Retinal pigment epithelial cell (primary cell): ENCODE measurements at regions not wholly inside any gene's neighbourhood (a gene's known extent, or its start where the extent isn't known, plus 50 kb on each side); places are given as distances from the start of the nearest gene placed in this dataset.

Source experiments
- DNase-seq: peaks from one replicate; pipeline ENCODE4 v3.0.0-alpha.2; 2010; ENCODE audit warnings: low read depth
- H3K4me3 ChIP-seq: 2 replicates; pipeline ENCODE4 v1.5.1; 2011; ENCODE audit warnings: mild to moderate bottlenecking, low read length, control low read depth, moderate library complexity
- TF ChIP-seq, protein P1 (sequence below): conservative IDR thresholded peaks from 2 replicates; pipeline ENCODE4 v1.5.1; 2011; ENCODE audit warnings: low read depth, low read length, control low read depth, inconsistent platforms

DNA sequence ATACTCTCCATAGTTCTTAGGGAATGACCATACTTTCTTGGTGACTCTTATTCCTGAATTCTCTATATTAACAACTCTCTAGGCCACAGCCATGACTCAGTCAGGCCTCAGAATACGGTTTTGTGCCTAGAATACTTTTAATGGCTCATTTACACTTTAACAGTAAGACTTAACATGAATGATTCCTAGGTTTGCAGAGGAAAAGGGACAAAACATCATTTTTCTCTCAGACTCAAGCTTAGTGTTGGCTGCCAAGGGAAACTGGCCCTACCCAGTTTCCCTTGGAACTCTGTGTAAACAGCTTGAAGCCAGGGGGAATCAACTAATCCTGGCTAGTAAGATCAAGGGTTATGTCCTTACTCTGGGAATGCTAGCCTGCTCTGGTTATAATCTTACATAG lies 164.9 kb upstream of the PKN2 start:
- H3K4me3 ChIP-seq = no peak overlapping the region
- TF ChIP-seq, protein P1, sequence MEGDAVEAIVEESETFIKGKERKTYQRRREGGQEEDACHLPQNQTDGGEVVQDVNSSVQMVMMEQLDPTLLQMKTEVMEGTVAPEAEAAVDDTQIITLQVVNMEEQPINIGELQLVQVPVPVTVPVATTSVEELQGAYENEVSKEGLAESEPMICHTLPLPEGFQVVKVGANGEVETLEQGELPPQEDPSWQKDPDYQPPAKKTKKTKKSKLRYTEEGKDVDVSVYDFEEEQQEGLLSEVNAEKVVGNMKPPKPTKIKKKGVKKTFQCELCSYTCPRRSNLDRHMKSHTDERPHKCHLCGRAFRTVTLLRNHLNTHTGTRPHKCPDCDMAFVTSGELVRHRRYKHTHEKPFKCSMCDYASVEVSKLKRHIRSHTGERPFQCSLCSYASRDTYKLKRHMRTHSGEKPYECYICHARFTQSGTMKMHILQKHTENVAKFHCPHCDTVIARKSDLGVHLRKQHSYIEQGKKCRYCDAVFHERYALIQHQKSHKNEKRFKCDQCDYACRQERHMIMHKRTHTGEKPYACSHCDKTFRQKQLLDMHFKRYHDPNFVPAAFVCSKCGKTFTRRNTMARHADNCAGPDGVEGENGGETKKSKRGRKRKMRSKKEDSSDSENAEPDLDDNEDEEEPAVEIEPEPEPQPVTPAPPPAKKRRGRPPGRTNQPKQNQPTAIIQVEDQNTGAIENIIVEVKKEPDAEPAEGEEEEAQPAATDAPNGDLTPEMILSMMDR = no peak
- DNase-seq = peak; percentile 16

DNA sequence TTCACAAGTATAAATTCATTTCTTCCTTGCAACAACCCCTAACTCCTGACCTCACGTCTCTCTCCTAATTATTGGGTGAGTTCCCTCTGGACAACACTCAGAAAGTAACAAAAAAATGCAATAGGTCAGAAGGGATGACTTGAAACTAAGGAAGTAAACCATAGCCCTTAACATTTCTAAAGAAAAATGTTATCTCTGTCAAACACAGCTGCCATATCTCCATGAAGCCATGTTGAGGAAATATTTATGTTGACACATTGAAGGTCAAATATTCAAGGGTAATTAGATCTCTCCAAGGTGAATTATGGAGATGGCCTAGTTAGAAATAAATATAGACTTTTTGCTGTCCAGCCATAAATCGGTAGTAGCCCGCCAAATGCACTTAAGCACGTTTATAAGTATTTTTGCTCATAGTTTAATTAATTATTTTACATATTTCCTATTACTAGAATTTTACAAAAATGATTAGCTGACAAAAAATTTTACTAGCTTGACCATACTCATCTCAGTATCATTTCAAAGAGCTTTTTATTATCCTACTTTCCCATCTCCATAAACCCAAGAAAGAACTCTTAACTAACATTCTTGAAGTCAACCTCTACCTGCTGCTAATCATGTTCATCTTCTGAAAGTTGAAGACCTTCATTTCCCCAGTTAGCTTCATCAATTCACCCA lies 160.1 kb upstream of the PKN2 start:
- DNase-seq = no peak
- TF ChIP-seq, protein P1 = no peak
- no peak overlapping the region for H3K4me3 ChIP-seq

GRCh38 chr1:88526456-88526855 lies 157.6 kb upstream of the PKN2 start:
- DNase-seq = no peak
- TF ChIP-seq, protein P1 = no peak

GRCh38 chr1:88528792-88529191 lies 155.3 kb upstream of the PKN2 start:
- no peak overlapping the region for H3K4me3 ChIP-seq
- DNase-seq = no peak
- TF ChIP-seq, protein P1 = no peak

More at GRCh38 chr1:88526456-88526855, 157.6 kb upstream of the PKN2 start:
- H3K4me3 ChIP-seq = no peak overlapping the region

- no peak for DNase-seq
- no peak overlapping the region for H3K4me3 ChIP-seq
- TF ChIP-seq, protein P1 = no peak
Observed at GRCh38 chr1:88529581-88529980, 154.5 kb upstream of the PKN2 start.

DNA sequence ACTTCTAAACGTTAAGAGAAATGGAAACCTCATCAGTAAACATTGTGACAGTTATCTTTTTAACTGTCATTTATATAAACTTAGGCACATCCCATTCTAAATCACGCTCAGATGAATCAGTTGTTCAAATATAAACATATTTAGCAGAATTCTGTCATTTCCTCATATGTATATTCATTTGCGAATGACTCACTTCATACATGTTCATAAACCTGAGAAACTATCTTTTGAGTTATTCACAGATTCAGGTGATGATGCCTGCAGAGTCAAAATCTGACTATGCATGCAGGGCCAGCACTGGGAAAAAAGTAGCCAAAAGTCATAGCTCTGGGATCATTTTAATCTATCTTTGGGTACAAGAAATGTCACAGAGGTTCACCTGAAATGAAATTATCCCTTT lies 153.8 kb upstream of the PKN2 start:
- no peak for DNase-seq
- no peak overlapping the region for H3K4me3 ChIP-seq
- TF ChIP-seq, protein P1 = no peak

GRCh38 chr1:88537787-88538186 lies 146.3 kb upstream of the PKN2 start:
- DNase-seq = no peak
- TF ChIP-seq, protein P1 = no peak

More at GRCh38 chr1:88537787-88538186, 146.3 kb upstream of the PKN2 start:
- H3K4me3 ChIP-seq = no peak overlapping the region
